H54 (cell line): ENCODE measurements at regions not wholly inside any gene's neighbourhood (a gene's known extent, or its start where the extent isn't known, plus 50 kb on each side); places are given as distances from the start of the nearest gene placed in this dataset.

Experiments
- DNase-seq: peaks from one replicate; pipeline ENCODE4 v3.0.0; 2011; ENCODE audit warnings: low spot score, mixed read lengths; ENCODE audit not compliant: insufficient read length
- FAIRE-seq: peaks from 3 replicates; lab custom pipeline; 2011; peaks lifted over from hg19 to GRCh38; lab: Jason Lieb, UNC
- POLR2A ChIP-seq: IDR thresholded peaks from 2 replicates; pipeline ENCODE4 v1.6.1; 2011; ENCODE audit warnings: low read depth, mild to moderate bottlenecking, low read length

DNA sequence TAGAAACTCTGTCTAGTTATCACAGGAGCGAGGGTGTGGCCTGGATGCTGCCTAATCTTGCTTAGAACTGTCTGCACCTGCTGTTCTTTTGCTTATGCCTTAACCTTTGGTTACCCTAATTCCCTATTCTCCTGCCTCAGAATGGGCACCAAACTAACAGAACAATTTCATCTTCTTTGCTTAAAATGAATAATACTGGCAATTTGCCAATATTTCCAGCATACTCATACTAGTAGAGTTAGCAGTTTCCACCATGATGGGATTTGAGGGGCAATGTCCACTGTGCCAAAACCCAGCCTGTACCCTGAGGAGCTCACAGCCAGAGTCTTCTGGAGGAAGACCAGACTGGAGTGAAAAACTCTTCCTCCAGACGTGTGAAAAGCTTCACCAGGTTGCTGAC is 136.4 kb downstream of the RPS29 start:
- no peak for DNase-seq

DNA sequence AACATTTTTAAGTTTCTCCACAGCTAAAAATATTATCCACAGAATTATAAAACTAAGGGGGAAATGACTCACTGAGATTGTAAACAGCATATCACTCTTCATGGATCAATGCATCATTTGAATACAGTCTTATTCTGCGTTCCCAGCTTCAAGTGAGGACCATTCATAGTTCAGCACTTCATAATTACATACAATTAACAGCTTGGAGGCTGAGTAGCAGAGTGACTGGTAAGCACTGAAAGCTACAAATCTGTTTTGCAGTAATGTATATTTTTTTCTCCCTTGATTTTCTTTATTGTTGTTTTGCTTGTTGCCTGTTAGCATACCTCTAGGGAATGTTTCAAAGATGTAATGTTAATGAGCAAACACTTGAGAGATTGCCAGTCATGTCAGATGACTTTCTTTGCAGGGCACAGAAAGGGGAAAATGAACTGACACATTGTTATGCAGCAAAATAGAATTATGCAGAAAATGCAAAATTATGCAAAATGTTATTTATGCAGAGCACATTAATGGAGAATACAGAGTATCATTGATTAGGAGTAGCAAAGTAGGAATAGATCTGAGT is 138.6 kb downstream of the RPS29 start:
- no peak for FAIRE-seq
- no peak for TF ChIP-seq POLR2A

More for the DNA sequence above, 136.4 kb downstream of the RPS29 start:
- no peak for FAIRE-seq
- no peak for TF ChIP-seq POLR2A

DNA sequence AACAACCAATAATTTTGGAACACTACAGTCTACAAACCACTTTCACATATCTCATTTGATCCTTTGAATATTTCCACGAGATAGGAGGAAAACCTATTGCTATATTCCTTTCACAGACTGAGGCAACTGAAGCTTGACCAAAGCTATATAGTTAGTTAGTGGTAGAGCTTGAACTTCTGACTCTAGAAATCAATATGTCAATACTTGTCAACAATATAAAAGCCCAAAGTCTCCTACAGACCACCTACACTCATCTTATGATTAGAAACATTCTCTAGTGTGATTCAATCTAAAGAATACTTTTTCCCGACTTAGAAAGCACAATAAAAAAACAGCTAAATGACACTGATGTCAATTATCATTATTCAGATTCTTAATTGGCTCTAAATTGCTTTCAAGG is 139.4 kb downstream of the RPS29 start:
- no peak for FAIRE-seq
- no peak for DNase-seq
- TF ChIP-seq POLR2A, result no peak

More for the DNA sequence above, 138.6 kb downstream of the RPS29 start:
- no peak for DNase-seq

DNA sequence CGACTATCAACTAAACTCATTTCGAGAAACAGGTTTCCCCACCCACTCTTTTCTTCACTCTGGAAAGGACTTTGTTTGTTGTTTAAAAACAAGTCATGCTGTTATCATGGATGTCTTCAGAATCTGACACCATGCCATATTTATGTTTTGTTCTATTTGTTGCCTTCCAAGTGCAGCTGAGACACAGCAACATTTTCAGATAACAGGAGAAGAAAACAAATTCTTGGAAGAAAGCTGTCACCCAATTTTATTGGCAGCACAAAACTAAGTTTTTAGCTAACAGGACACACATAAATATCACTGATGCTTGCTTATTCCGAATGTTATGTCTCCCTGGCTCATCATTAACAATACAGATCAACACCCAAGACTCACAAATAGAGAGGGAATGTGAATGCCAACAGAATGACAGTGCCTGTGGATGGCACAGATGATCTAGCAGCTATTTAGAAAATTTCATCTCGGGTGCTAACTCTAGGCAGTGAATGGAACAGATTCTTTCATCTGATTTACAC is 147.9 kb downstream of the RPS29 start:
- no peak for FAIRE-seq
- no peak for TF ChIP-seq POLR2A
- DNase-seq, result no peak

DNA sequence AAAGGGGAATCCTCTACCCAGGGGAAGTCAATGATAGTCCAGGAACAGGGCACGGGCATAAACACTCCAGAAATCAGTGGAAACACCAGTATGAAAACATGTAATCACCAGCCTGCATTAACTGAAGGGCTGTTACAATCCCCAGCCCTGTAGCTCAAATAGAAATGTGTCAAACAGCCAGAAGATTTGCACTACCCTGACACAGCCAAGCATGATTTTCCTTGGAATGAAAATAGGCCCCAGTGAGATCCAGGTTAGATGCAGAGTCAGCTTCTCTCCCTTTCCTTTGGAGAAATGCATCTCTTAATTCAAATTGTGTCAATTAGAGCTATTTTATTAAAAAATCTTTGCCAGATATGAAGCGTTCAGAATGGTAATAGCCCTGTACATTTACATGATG is 158.1 kb downstream of the RPS29 start:
- FAIRE-seq (no peak), DNase-seq (no peak)
- no peak for TF ChIP-seq POLR2A

DNA sequence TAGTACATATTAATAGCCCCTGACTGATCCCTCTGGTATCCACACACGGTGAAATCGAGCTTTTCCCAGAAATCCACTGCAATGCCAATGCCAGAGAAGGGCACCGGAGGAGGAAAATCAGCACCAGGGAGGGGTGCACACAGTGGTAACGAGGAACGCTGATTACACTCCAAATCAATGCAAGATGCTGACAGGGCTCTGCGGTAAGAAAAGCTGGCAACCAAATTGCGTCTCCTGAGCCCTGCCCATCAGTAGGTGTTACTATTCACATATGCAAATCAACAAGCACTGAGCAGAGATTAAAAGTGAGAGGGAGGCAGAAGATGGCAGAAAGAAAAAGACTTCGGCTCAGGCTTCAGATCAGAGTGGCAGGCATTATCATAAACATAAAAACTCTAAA is 159.1 kb downstream of the RPS29 start:
- no peak for FAIRE-seq
- TF ChIP-seq POLR2A, result no peak
- no peak for DNase-seq

DNA sequence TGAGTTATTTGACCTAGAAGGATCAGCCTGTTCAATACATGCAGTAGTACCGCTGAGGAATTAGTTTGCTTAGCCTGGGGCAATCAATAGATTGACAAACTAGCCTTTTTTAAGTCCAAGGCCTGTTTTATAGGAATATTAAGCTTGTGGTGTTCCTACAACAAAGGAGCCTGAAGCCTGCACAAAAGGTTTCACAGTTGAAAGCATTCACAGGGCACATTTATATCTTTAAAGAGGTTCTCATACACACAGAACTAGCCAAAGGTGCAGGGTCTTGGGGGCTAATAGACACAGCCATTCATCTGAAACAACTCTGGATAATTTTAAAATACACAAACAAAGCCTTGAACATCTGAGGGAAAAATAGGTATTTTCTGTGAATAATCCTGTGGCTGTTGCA is 160.3 kb downstream of the RPS29 start:
- FAIRE-seq (no peak), DNase-seq (no peak)
- TF ChIP-seq POLR2A, result no peak

DNA sequence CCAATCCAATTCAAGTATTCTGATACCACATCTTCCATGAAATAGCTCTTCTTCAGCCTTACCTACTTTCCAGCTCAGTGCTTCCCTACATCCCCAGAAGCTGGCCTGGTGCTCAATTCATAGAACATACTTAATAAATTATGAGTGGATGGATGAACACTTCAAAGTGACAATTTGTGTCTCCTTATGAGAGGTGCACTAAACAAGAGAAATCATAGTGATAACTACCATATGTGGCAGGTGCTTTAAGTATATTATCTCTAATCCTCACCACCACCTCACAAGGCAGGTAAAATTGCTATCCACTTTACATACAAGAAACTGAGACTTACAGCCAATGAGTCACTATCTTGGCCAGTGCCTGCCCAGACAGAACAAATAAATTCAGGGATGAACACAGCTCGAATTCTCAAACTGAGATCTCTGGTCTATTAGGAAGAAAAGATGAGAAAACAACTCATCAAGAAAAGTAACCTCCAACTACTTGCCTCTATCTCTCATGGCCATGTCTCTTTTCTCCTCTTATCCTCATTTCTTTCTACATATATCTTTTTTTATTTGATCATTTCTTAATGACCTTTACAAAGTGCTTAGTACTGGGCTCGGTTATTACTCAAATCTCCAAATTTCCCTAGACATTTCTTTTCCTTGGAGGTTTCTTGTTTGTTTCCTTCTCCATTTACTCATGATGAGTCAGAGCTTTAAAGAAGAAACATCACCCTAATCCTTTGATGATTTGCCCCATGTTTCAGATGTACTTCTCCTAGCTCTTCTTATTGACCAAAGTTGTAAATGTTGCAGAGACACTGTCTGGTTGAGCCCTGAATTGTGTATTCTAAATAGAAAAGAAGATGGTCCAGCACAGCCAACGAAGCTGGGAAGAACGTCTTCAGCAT is 161.5 kb downstream of the RPS29 start:
- DNase-seq, result no peak
- no peak for TF ChIP-seq POLR2A
- no peak for FAIRE-seq

DNA sequence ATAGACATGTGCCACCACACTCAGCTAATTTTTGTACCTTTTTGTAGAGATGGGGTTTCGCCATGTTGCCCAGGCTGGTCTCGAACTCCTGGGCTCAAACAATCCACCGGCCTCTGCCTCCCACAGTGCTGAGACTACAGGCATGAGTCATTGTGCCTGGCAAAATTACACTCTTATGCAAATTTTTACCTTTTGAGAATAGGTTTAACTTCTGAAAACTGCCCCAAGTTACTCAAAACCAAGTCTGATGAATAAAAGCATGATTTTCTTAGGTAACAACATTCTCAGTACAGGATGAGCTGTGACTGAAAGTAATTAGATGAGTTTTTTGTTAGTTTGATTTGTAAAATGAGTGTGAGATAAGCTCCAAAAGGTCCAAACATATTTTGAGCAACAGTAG is 166.0 kb downstream of the RPS29 start:
- DNase-seq (no peak), FAIRE-seq (no peak)
- TF ChIP-seq POLR2A, result no peak

DNA sequence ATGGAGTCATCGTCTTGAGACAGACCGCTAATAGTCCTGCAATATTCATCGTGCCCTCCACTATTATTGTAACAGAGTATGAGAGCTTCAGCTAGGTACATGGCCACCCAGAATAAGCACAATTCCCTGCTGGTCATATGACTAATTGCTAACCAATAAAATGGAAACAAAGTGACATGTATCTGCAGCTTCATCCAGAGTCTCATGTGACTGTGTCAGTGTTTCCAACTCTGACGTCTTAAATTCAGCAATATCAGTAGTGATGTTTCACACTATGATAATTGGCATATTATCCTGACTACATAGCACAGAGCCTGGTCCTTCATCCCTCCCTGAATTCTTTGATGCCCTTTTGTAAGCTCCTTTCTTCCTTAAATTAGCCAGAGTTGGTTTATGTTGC is 167.4 kb downstream of the RPS29 start:
- FAIRE-seq (no peak), DNase-seq (no peak)
- no peak for TF ChIP-seq POLR2A

DNA sequence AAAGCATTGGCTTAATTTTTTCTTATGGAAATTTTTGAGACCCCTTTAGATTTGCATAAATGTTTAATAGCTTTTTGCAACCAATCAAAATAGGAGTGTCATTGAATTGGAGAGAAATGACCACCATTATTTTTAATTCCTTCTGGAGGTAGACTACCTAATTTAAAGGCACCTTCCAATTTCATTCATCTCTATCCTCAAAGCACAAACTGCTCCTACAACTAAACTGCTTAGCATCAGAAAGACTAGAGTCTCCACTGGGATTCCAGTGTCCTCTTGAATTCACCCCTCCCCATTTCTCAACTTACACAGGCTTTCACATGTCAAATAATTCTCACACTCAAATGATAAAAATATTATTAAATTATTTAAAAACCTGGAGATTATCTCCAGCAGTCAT is 168.4 kb downstream of the RPS29 start:
- no peak for TF ChIP-seq POLR2A
- FAIRE-seq (no peak), DNase-seq (no peak)

DNA sequence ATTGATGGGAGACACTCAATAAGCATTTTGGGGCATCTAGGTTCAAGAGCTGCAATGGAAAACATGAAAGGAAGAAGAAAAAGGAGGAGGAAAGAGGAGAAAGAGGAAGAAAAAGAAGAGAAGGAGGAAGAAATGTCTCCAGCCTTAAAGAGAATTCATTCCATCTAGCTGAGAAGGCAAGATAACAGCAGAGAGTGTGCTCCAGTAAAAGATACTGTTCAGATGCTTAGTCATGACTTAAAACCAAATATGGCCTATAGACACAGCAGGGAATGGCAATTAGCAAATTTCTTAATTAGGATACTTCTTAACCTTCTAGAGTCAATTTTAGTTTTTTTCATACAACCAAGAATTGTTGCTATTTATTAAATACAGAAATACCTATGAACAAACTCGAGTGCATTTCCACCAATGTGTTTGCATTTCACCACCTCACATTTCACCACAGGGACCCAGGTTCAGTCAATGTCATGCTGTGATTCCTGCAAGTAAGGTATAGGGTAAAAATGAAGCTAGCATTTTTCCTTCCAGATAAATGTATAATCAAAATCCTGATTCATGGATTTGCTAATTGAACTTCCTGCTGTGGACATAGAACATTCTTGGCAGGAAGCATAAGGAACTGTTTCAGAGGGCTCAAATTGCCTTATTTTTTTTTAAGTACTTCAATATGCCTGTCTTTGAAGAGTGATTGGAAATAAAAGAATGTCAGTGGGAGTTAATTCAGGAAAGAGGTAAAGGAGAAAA is 177.8 kb downstream of the RPS29 start:
- FAIRE-seq (no peak), DNase-seq (no peak)
- no peak for TF ChIP-seq POLR2A

DNA sequence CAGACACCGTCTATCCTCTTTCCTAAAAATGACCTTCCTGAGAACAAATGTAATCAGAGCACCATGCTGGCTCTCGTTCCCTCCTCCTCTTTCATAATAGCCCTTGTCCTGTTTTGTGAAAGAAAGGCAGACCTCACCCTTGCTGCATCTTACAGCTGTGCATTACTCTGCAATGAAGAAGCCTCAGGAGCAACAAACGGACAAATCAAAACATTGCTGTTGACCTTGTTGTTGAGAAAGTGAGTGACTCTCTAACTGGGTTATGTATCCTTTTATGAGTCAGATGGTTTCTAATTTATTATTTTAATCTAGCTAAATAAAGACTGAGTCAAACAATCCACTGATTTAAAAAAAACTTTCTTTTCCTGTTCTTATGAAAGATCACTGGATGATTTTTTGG is 180.9 kb downstream of the RPS29 start:
- DNase-seq (no peak), FAIRE-seq (no peak)
- TF ChIP-seq POLR2A, result no peak

DNA sequence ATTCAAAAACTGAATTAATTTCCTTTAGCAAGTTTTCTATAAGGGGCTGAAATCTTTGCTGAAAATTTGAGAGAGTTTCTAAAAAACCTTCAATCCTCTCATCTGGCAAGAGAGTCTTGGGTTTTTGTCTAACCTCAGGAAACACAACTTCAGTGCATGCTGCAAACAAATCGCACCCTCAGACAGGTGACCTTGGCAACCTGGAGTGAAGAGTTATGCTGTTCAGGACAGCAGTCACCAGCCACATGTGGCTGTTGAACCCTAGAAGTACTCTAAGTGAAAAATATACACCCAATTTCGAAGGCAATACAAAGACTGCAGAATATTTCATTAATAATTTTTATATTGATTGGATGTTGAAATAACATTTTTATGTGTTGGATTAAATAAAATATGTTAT is 184.8 kb downstream of the RPS29 start:
- DNase-seq (no peak), FAIRE-seq (no peak)
- no peak for TF ChIP-seq POLR2A
